Lower leg skin (tissue), 3 donors: ENCODE measurements at regions not wholly inside any gene's neighbourhood (a gene's known extent, or its start where the extent isn't known, plus 50 kb on each side); places are given as distances from the start of the nearest gene placed in this dataset.

Source experiments
- CTCF ChIP-seq, 3 donors: fragments of 450-650 bp; IDR thresholded peaks; one replicate each; pipeline ENCODE4 v1.5.1; 2016; ENCODE audit warnings: antibody characterized with exemption in 3 of 3, mild to moderate bottlenecking in 3 of 3, moderate library complexity in 2 of 3
- POLR2A ChIP-seq, 2 donors: fragments of 450-650 bp; IDR thresholded peaks; one replicate each; pipeline ENCODE4 v1.6.1; 2016 to 2017; ENCODE audit warnings: antibody characterized with exemption in 2 of 2, mild to moderate bottlenecking in 1 of 2, moderate library complexity in 1 of 2

- no peak for TF ChIP-seq CTCF (IDR thresholded peaks at IDR 0.05)
- no peak for TF ChIP-seq POLR2A (IDR thresholded peaks at IDR 0.05)
Observed at GRCh38 chr10:55263327-55263726, 462.3 kb upstream of the PCDH15 start.
